ENCODE measurements at regions not wholly inside any gene's neighbourhood (a gene's known extent, or its start where the extent isn't known, plus 50 kb on each side); places are given as distances from the start of the nearest gene placed in this dataset.

GRCh38 chrX:13110433-13111324, 66.3 kb upstream of the FAM9C start (continued):
- TF ChIP-seq PBX3 (IDR thresholded peaks at IDR 0.05) (peak; percentile 79), MAX (IDR thresholded peaks at IDR 0.05; ENCODE audit: low read depth) (0 out of 2 replicates have a peak, but pooled peaks have one; percentile 30), RAD21 (IDR thresholded peaks at IDR 0.05; ENCODE audit: low read length) (no peak), GABPA (IDR thresholded peaks at IDR 0.05; ENCODE audit: low read depth) (no peak), YY1 (IDR thresholded peaks at IDR 0.05; ENCODE audit: low read depth) (peak; percentile 62; the same call in 1 of the 2 replicates), TEAD4 (IDR thresholded peaks at IDR 0.05; ENCODE audit: borderline replicate concordance, insufficient read depth) (peak; percentile 81), ELF1 (IDR thresholded peaks at IDR 0.05) (no peak)
- TF ChIP-seq, protein P1, sequence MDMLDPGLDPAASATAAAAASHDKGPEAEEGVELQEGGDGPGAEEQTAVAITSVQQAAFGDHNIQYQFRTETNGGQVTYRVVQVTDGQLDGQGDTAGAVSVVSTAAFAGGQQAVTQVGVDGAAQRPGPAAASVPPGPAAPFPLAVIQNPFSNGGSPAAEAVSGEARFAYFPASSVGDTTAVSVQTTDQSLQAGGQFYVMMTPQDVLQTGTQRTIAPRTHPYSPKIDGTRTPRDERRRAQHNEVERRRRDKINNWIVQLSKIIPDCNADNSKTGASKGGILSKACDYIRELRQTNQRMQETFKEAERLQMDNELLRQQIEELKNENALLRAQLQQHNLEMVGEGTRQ (IDR thresholded peaks at IDR 0.05; ENCODE audit: borderline replicate concordance, low read depth, low read length), result no peak
- TF ChIP-seq, protein P2, sequence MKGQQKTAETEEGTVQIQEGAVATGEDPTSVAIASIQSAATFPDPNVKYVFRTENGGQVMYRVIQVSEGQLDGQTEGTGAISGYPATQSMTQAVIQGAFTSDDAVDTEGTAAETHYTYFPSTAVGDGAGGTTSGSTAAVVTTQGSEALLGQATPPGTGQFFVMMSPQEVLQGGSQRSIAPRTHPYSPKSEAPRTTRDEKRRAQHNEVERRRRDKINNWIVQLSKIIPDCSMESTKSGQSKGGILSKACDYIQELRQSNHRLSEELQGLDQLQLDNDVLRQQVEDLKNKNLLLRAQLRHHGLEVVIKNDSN (IDR thresholded peaks at IDR 0.05; ENCODE audit: borderline replicate concordance, low read depth), result no peak

DNA sequence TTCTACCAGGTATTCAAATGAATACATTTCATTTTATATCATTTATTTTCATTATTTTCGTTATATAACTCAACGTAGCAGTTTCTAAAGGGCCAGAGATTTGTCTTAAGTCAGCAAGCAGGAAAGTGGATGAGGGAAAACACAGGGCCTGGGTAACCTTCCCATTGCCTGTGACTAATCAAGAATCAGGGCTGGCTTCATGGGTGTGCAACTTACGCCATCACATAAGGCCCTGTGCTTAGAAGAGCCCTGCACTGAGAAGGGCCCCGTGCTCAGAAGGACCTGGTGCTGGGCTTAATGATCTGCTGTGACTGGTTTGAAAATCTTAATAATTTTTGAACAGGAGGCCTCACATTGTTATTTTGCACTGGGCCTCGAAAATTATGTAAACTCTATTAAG, 65.4 kb upstream of the FAM9C start:
- Histone ChIP-seq H3K9ac (peak overlapping the region; percentile 49; the same call in 1 of the 2 replicates), H3K27me3 (ENCODE audit: insufficient read depth) (no peaks in the 10 kb centered on the region), H3F3A (replicated peaks; ENCODE audit: insufficient read depth) (peaks cover 33% of the 10 kb centered on the region), H3K9me3 (no peaks in the 10 kb centered on the region), H3K9me2 (no peaks in the 10 kb centered on the region), H3K4me2 (peak overlapping the region; percentile 53; the same call in 1 of the 2 replicates), H3K27ac (ENCODE audit: low read depth in 2 of 2, low read length in 1 of 2) (peak overlapping the region; percentile 71 to 94), H3K79me2 (ENCODE audit: insufficient read depth) (no peaks in the 10 kb centered on the region), H3K4me3 (ENCODE audit: low read depth in 2 of 2, low read length in 1 of 2) (no peak overlapping the region), H3K36me3 (replicated peaks in 1 of 2; ENCODE audit: control insufficient read depth in 1 of 2, insufficient read depth in 2 of 2, low read length in 1 of 2) (no peaks in the 10 kb centered on the region), H2AFZ (ENCODE audit: low read depth) (no peak overlapping the region), H4K20me1 (ENCODE audit: insufficient read depth) (no peaks in the 10 kb centered on the region), H3K4me1 (ENCODE audit: control insufficient read depth in 1 of 2, insufficient read depth in 2 of 2, low read depth in 1 of 2, low read length in 1 of 2) (peaks cover 0 to 13% of the 10 kb centered on the region in 2 experiments; a peak in 2 of 4 replicates)
- no peak for DNase-seq
- WGBS (ENCODE audit: low lambda C conversion rate), result 51% methylated on average over 5 of the region's 5 CpGs
- ChIA-PET POLR2A (no interaction called here), CTCF (no interaction called here)
- no peak for TF ChIP-seq TEAD4 (IDR thresholded peaks at IDR 0.05; ENCODE audit: borderline replicate concordance, insufficient read depth)
- no peak for TF ChIP-seq RCOR1 (IDR thresholded peaks at IDR 0.05; ENCODE audit: low read length)
- TF ChIP-seq YY1 (IDR thresholded peaks at IDR 0.05; ENCODE audit: low read depth), result no peak; the same call in 1 of the 2 replicates
- no peak for TF ChIP-seq CTCF (IDR thresholded peaks at IDR 0.05)
- TF ChIP-seq TAF1 (IDR thresholded peaks at IDR 0.05; ENCODE audit: borderline replicate concordance, low read depth, low read length), result no peak
- no peak for TF ChIP-seq ELF1 (IDR thresholded peaks at IDR 0.05)
- no peak for TF ChIP-seq NRF1 (IDR thresholded peaks at IDR 0.05; ENCODE audit: low read depth, low read length)
- TF ChIP-seq, protein P3, sequence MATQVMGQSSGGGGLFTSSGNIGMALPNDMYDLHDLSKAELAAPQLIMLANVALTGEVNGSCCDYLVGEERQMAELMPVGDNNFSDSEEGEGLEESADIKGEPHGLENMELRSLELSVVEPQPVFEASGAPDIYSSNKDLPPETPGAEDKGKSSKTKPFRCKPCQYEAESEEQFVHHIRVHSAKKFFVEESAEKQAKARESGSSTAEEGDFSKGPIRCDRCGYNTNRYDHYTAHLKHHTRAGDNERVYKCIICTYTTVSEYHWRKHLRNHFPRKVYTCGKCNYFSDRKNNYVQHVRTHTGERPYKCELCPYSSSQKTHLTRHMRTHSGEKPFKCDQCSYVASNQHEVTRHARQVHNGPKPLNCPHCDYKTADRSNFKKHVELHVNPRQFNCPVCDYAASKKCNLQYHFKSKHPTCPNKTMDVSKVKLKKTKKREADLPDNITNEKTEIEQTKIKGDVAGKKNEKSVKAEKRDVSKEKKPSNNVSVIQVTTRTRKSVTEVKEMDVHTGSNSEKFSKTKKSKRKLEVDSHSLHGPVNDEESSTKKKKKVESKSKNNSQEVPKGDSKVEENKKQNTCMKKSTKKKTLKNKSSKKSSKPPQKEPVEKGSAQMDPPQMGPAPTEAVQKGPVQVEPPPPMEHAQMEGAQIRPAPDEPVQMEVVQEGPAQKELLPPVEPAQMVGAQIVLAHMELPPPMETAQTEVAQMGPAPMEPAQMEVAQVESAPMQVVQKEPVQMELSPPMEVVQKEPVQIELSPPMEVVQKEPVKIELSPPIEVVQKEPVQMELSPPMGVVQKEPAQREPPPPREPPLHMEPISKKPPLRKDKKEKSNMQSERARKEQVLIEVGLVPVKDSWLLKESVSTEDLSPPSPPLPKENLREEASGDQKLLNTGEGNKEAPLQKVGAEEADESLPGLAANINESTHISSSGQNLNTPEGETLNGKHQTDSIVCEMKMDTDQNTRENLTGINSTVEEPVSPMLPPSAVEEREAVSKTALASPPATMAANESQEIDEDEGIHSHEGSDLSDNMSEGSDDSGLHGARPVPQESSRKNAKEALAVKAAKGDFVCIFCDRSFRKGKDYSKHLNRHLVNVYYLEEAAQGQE (IDR thresholded peaks at IDR 0.05; ENCODE audit: low read depth, low read length), result no peak
- TF ChIP-seq EP300 (IDR thresholded peaks at IDR 0.05; ENCODE audit: borderline replicate concordance in 1 of 2, low read depth in 1 of 2, low read length in 1 of 2), result no peak
- TF ChIP-seq TCF12 (IDR thresholded peaks at IDR 0.05), result no peak
- no peak for TF ChIP-seq MAX (IDR thresholded peaks at IDR 0.05; ENCODE audit: low read depth)
- TF ChIP-seq FOXJ3 (CRISPR knock-in tag; IDR thresholded peaks at IDR 0.05), result no peak
